ENCODE measurements at regions not wholly inside any gene's neighbourhood (a gene's known extent, or its start where the extent isn't known, plus 50 kb on each side); places are given as distances from the start of the nearest gene placed in this dataset.

GRCh38 chr13:19052931-19053330, 128.7 kb downstream of the TUBA3C start (continued):
- TF ChIP-seq ZNF462 (CRISPR knock-in tag; IDR thresholded peaks at IDR 0.05) = no peak
- TF ChIP-seq STAT1 (IDR thresholded peaks at IDR 0.05; ENCODE audit: unreplicated experiment) = no peak

GRCh38 chr13:19052180-19052579, 129.4 kb downstream of the TUBA3C start:
- H3K4me2 ChIP-seq = no peak overlapping the region
- Mint-ChIP-seq H3K9me3 (no peaks in the 10 kb centered on the region; the same call in none of the 3 replicates), H3K4me3 (no peak overlapping the region), H3K27me3 (ENCODE audit: insufficient read depth, low read depth, poor library complexity) (peaks cover 6% of the 10 kb centered on the region), H3K36me3 (ENCODE audit: low read depth) (peaks cover 53% of the 10 kb centered on the region), H3K27ac (no peak overlapping the region), H3K4me1 (no peaks in the 10 kb centered on the region)
- no peak overlapping the region for H3K4me3 ChIP-seq
- no peak for DNase-seq (ENCODE audit: low spot score)
- H2AFZ ChIP-seq = no peak overlapping the region
- H3F3A ChIP-seq (replicated peaks; ENCODE audit: low read depth) = no peaks in the 10 kb centered on the region
- no peak for ATAC-seq
- no peaks in the 10 kb centered on the region for H3K9me2 ChIP-seq (ENCODE audit: insufficient read depth)
- H3K79me2 ChIP-seq (replicated peaks; ENCODE audit: insufficient read depth) = no peaks in the 10 kb centered on the region
- H3K36me3 ChIP-seq (ENCODE audit: insufficient read depth) = no peaks in the 10 kb centered on the region; the same call in 1 of the 2 replicates
- no peaks in the 10 kb centered on the region for H3K27me3 ChIP-seq (ENCODE audit: insufficient read depth)
- H3K4me1 ChIP-seq (ENCODE audit: insufficient read depth) = no peaks in the 10 kb centered on the region
- H3K27ac ChIP-seq (ENCODE audit: low read depth) = no peak overlapping the region
- no peaks in the 10 kb centered on the region for H4K20me1 ChIP-seq (replicated peaks; ENCODE audit: insufficient read depth)
- TF ChIP-seq CREB1 (CRISPR knock-in tag; IDR thresholded peaks at IDR 0.05; ENCODE audit: low read depth) (no peak), POLR2AphosphoS5 (IDR thresholded peaks at IDR 0.05; ENCODE audit: low read depth) (no peak), NANOG (IDR thresholded peaks at IDR 0.05; ENCODE audit: borderline replicate concordance) (no peak), CTCF (conservative IDR thresholded peaks at IDR 0.05; ENCODE audit: low read depth in 2 of 2) (no peak), JUNB (IDR thresholded peaks at IDR 0.05; ENCODE audit: unreplicated experiment) (no peak), ZNF331 (CRISPR knock-in tag; IDR thresholded peaks at IDR 0.05; ENCODE audit: low read depth) (no peak), ZNF462 (CRISPR knock-in tag; IDR thresholded peaks at IDR 0.05) (no peak)

Measured in GM23338 (cell line).